ENCODE measurements at regions not wholly inside any gene's neighbourhood (a gene's known extent, or its start where the extent isn't known, plus 50 kb on each side); places are given as distances from the start of the nearest gene placed in this dataset.
"Not testable (repeated sequence)": the region's sequence is repeated elsewhere in the genome, so short reads cannot be mapped to it uniquely, and the experiment has no call there.

DNA sequence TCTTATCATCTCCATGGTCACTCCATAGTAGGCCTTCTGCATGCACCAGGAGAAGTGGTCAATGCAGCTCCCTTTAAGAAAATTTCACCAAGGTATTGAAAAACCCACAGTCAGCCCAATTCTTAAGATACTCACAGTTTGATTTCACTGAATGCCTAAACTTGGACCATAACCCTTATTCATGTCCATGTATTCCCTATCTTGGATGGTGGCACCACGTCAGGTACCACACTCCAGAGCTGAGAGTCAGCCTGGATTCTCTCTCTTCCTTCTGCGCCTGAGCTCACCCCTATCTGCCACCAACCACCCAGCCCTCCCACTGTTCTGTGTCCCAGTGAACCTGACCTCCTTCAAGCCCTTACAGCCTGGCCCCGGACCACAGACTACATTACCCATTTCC, 183.2 kb upstream of the NR2F2 start:
- Histone ChIP-seq H3K9me3 (ENCODE audit: low read length) (no peaks in the 10 kb centered on the region), H3K9ac (ENCODE audit: low read length) (no peak overlapping the region), H3K27ac (ENCODE audit: low read depth, low read length) (no peak overlapping the region), H3K4me3 (ENCODE audit: low read depth in 1 of 2, low read length in 2 of 2) (no peak overlapping the region), H3K27me3 (ENCODE audit: control insufficient read depth in 1 of 2, insufficient read depth in 2 of 2, low read length in 2 of 2) (no peaks in the 10 kb centered on the region), H3K36me3 (ENCODE audit: insufficient read depth, low read length) (no peaks in the 10 kb centered on the region), H3K4me1 (ENCODE audit: insufficient read depth, low read length) (no peaks in the 10 kb centered on the region)

DNA sequence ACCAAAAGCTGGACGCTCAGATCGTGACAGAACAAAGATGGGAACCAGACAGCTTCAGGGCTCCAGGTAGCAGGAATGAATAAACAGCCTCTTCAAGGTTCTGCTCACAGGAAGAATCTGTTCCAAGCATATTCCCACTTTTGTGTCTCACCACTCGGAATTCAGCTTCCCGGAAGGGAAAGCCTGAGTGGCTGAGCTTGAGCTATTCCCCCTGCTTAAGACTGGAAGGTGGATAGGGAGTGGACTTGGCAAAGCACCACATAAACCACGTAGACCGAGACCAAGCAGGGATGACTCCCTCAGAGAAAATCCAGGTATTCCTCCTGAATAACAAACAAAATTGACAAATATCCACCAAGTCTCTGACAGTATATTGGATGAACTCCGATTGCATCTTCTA, 180.2 kb upstream of the NR2F2 start:
- Histone ChIP-seq H3K4me1 (ENCODE audit: insufficient read depth, low read length) (no peaks in the 10 kb centered on the region), H3K27ac (ENCODE audit: low read depth, low read length) (no peak overlapping the region), H3K9me3 (ENCODE audit: low read length) (no peaks in the 10 kb centered on the region), H3K4me3 (ENCODE audit: low read depth in 1 of 2, low read length in 2 of 2) (no peak overlapping the region), H3K27me3 (ENCODE audit: control insufficient read depth in 1 of 2, insufficient read depth in 2 of 2, low read length in 2 of 2) (no peaks in the 10 kb centered on the region), H3K9ac (ENCODE audit: low read length) (no peak overlapping the region), H3K36me3 (ENCODE audit: insufficient read depth, low read length) (no peaks in the 10 kb centered on the region)

DNA sequence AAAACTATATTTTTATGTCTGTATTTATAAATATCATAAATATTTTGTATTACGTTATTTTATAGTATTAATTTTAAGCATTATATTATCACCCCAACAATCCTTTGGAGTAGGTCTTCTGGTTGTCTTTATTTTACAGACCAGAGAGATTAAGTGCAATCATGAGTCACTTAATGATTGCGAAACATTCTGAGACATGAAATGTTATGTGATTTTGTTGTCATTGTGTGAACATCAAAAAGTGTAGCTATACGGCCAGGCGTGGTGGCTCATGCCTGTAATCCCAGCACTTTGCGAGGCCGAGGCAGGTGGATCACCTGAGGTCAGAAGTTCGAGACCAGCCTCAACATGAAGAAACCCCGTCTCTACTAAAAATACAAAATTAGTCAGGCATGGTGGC, 178.8 kb upstream of the NR2F2 start:
- H3K4me1 ChIP-seq (ENCODE audit: insufficient read depth, low read length); H3K4me3 ChIP-seq (ENCODE audit: low read depth in 1 of 2, low read length in 2 of 2); H3K36me3 ChIP-seq (ENCODE audit: insufficient read depth, low read length); H3K27me3 ChIP-seq (ENCODE audit: control insufficient read depth in 1 of 2, insufficient read depth in 2 of 2, low read length in 2 of 2); H3K9me3 ChIP-seq (ENCODE audit: low read length); H3K27ac ChIP-seq (ENCODE audit: low read depth, low read length); H3K9ac ChIP-seq (ENCODE audit: low read length): not testable (repeated sequence)

DNA sequence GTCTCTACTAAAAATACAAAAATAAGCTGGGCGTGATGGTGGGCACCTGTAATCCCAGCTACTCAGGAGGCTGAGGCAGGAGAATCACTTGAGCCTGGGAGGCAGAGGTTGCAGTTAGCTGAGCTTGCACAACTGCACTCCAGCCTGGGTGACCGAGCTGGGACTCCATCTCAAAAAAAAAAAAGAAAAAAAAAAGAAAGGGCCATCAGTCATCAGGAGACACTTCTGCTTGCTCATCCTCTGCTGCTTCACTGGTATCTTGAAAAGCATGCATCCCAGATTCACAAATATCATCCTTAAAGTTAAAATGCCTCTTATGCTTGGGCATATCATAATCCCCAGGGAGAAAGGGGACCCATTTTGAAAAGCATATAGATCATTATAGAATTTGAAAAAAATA, 176.6 kb upstream of the NR2F2 start:
- H3K9ac ChIP-seq (ENCODE audit: low read length) = no peak overlapping the region
- H3K27me3 ChIP-seq (ENCODE audit: control insufficient read depth in 1 of 2, insufficient read depth in 2 of 2, low read length in 2 of 2) = no peaks in the 10 kb centered on the region
- no peaks in the 10 kb centered on the region for H3K9me3 ChIP-seq (ENCODE audit: low read length)
- H3K36me3 ChIP-seq (ENCODE audit: insufficient read depth, low read length) = no peaks in the 10 kb centered on the region
- no peak overlapping the region for H3K27ac ChIP-seq (ENCODE audit: low read depth, low read length)
- H3K4me1 ChIP-seq (ENCODE audit: insufficient read depth, low read length) = no peaks in the 10 kb centered on the region
- H3K4me3 ChIP-seq (ENCODE audit: low read depth in 1 of 2, low read length in 2 of 2) = no peak overlapping the region

DNA sequence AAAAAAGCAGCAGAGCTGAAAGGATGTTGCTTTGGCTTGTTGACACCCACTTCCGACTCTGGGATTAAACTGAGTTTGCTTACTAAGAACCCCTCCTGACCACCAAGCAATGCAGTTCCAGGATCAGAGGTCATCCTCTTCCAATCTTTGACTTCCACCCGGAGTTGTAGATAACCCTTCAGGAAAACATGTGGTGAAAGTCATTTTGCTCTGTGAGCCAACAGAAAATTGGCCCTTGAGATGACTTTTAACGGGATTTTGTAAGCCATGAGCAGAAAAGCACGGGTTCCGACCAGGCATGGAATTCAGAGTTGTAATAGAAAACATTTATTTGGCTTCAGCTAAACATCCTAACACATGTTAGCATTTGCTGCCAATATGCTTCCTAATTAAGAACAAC, 171.6 kb upstream of the NR2F2 start:
- Histone ChIP-seq H3K4me1 (ENCODE audit: insufficient read depth, low read length) (no peaks in the 10 kb centered on the region), H3K4me3 (ENCODE audit: low read depth in 1 of 2, low read length in 2 of 2) (no peak overlapping the region), H3K9ac (ENCODE audit: low read length) (no peak overlapping the region), H3K36me3 (ENCODE audit: insufficient read depth, low read length) (no peaks in the 10 kb centered on the region), H3K27ac (ENCODE audit: low read depth, low read length) (no peak overlapping the region), H3K9me3 (ENCODE audit: low read length) (no peaks in the 10 kb centered on the region), H3K27me3 (ENCODE audit: control insufficient read depth in 1 of 2, insufficient read depth in 2 of 2, low read length in 2 of 2) (no peaks in the 10 kb centered on the region)

DNA sequence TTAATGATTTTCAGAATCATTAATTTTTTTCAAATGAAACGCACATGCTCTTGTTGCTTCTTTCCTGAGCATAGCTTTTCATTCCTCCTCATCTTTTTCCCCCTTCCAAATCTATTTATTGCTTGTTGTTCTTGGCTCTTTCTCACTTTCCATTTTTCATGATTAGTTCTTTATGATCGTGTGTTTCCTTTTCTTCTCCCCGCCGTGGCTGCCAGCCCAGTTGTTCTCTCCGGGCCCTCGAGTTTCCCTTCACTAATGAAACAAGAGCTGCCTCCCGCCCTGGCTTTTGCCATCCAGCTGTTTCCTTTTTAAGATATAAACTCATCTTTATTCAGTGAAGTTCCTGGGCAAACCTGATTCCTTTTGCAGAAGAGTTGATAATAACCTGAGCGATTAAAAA, 170.2 kb upstream of the NR2F2 start:
- Histone ChIP-seq H3K9ac (ENCODE audit: low read length) (no peak overlapping the region), H3K27ac (ENCODE audit: low read depth, low read length) (no peak overlapping the region), H3K4me3 (ENCODE audit: low read depth in 1 of 2, low read length in 2 of 2) (no peak overlapping the region)

DNA sequence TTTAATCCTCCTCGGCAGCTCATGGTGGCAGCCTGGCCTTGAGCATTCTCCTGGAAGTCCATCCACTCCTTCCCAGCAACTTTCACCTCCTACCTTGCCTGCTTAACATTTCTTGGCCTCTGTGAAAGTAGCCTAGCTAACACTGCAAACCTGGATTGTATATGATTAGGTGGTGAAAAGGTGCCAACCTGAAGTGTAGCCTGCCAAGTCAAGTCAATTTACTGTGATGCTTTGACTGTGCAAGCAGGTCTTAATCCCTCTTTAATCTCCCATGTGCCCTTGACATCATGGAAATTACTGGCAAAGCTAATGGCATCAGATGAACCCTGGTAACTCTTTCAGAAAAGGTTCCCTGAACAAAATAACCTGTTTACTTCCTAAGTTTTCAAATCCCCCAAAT, 169.7 kb upstream of the NR2F2 start:
- no peak overlapping the region for H3K4me3 ChIP-seq (ENCODE audit: low read depth in 1 of 2, low read length in 2 of 2)
- H3K27me3 ChIP-seq (ENCODE audit: control insufficient read depth in 1 of 2, insufficient read depth in 2 of 2, low read length in 2 of 2) = no peaks in the 10 kb centered on the region
- H3K27ac ChIP-seq (ENCODE audit: low read depth, low read length) = no peak overlapping the region
- H3K9me3 ChIP-seq (ENCODE audit: low read length) = no peaks in the 10 kb centered on the region
- peaks cover 3% of the 10 kb centered on the region for H3K4me1 ChIP-seq (ENCODE audit: insufficient read depth, low read length)
- no peaks in the 10 kb centered on the region for H3K36me3 ChIP-seq (ENCODE audit: insufficient read depth, low read length)
- no peak overlapping the region for H3K9ac ChIP-seq (ENCODE audit: low read length)

More for the DNA sequence above, 170.2 kb upstream of the NR2F2 start:
- Histone ChIP-seq H3K4me1 (ENCODE audit: insufficient read depth, low read length) (no peaks in the 10 kb centered on the region), H3K9me3 (ENCODE audit: low read length) (no peaks in the 10 kb centered on the region), H3K36me3 (ENCODE audit: insufficient read depth, low read length) (no peaks in the 10 kb centered on the region), H3K27me3 (ENCODE audit: control insufficient read depth in 1 of 2, insufficient read depth in 2 of 2, low read length in 2 of 2) (no peaks in the 10 kb centered on the region)

DNA sequence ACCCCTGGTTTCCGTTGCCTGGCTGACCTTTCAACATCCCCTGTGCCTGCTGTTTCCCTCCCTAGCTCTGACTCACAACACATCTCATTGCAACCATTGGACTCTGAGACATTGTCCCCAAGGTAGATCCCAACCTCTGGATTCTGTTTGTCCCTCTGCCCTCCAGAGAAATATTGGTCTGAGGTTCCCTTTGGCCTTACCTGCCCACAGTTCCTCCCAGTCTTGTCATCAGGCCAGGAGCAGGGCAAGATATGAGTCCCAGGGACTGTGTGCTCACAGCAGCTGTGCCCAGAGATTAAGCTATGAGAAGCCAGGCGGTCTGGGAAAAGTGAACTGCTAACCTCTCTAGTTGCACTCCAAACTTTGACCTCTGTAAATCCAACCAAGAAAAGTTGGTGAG, 168.2 kb upstream of the NR2F2 start:
- no peak overlapping the region for H3K9ac ChIP-seq (ENCODE audit: low read length)
- no peaks in the 10 kb centered on the region for H3K27me3 ChIP-seq (ENCODE audit: control insufficient read depth in 1 of 2, insufficient read depth in 2 of 2, low read length in 2 of 2)
- peaks cover 9% of the 10 kb centered on the region for H3K4me1 ChIP-seq (ENCODE audit: insufficient read depth, low read length)
- no peaks in the 10 kb centered on the region for H3K9me3 ChIP-seq (ENCODE audit: low read length)
- no peak overlapping the region for H3K4me3 ChIP-seq (ENCODE audit: low read depth in 1 of 2, low read length in 2 of 2)
- H3K27ac ChIP-seq (ENCODE audit: low read depth, low read length) = no peak overlapping the region
- H3K36me3 ChIP-seq (ENCODE audit: insufficient read depth, low read length) = no peaks in the 10 kb centered on the region

DNA sequence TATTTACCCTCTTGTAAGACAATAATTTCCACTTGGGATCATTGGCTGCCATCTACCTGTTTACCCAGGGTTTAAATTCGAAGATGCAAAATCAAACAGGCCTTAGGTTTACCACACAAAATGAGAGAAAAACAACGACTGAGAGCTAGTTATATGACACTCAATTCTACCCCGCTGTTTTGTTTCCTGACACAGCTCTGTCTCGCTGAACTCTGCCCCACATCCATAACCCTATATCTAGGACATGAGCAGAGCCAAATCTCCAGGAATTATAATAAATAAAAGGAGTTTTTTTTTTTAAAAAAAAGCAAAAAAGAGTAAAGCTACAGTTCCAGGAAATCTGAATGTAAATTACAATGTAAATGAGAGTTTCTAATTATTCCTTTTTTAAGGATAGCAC, 165.4 kb upstream of the NR2F2 start:
- no peaks in the 10 kb centered on the region for H3K27me3 ChIP-seq (ENCODE audit: control insufficient read depth in 1 of 2, insufficient read depth in 2 of 2, low read length in 2 of 2)
- no peak overlapping the region for H3K4me3 ChIP-seq (ENCODE audit: low read depth in 1 of 2, low read length in 2 of 2)
- no peaks in the 10 kb centered on the region for H3K9me3 ChIP-seq (ENCODE audit: low read length)
- peaks cover 13% of the 10 kb centered on the region for H3K4me1 ChIP-seq (ENCODE audit: insufficient read depth, low read length)
- no peaks in the 10 kb centered on the region for H3K36me3 ChIP-seq (ENCODE audit: insufficient read depth, low read length)
- H3K9ac ChIP-seq (ENCODE audit: low read length) = no peak overlapping the region
- no peak overlapping the region for H3K27ac ChIP-seq (ENCODE audit: low read depth, low read length)

DNA sequence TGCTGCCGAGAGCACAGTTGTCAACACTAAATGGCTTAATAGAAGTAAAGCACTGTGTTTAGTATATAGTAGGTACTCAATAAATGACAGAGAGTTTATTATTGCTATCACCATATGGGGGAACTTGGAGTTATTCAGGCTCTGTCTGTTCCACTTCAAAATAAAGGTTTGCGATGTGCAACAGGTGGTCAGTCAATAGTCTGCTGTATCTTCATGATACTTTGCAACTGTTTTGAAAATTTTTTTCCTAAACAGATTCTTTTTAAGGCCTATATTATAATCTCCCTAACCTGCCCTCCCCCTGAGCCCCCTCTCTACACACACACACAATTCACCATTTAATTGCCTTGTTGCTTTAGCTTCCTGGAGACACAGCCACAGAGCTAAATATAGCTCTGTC, 164.7 kb upstream of the NR2F2 start:
- no peaks in the 10 kb centered on the region for H3K27me3 ChIP-seq (ENCODE audit: control insufficient read depth in 1 of 2, insufficient read depth in 2 of 2, low read length in 2 of 2)
- no peaks in the 10 kb centered on the region for H3K36me3 ChIP-seq (ENCODE audit: insufficient read depth, low read length)
- peaks cover 13% of the 10 kb centered on the region for H3K4me1 ChIP-seq (ENCODE audit: insufficient read depth, low read length)
- no peak overlapping the region for H3K4me3 ChIP-seq (ENCODE audit: low read depth in 1 of 2, low read length in 2 of 2)
- no peaks in the 10 kb centered on the region for H3K9me3 ChIP-seq (ENCODE audit: low read length)
- no peak overlapping the region for H3K27ac ChIP-seq (ENCODE audit: low read depth, low read length)
- H3K9ac ChIP-seq (ENCODE audit: low read length) = no peak overlapping the region

DNA sequence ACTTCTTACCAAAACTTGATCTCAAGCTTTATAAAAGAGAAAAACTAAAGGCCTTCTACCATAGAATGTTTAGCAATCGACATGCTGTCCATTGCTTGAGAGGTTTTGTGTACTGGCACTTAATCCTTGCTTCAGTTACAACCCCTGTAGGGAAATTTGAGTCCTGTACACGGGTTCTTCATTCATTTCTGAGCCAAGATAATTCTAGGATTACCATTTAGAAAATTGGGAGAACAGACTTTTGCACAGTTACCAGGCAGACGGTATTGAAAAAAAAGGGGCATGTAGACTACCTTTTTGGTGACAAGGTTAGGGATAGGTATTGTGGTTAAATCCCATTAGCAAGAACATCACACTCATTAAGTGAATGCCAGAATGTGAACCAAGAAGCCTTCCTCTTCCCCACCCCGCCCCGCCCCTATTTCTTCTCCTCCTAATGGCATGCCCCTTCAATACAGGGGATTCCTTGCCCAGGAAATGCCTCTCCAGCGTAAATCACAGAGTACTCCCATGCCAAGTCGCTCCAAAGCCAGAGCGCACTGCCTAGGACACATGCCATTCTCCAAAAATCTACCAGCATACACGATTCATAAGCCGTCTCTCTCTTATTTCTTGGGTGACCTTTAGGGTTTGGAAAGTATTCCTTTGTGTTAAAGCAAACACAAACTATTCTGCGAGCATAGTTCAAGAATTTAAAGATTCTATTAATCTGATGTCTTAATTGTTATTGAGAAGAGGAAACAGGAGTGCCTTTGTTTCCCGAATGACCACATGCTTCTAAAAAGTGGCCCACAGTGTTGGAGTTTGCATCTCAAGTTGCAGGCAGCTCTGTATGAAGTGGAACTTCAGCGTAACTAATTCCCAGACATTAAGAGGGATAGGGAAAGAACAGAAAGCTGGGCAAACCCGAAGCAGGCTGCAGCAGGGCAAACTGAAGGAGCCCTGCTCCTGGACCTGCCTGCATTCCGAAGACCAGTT, 164.0 kb upstream of the NR2F2 start:
- H3K27me3 ChIP-seq (ENCODE audit: control insufficient read depth in 1 of 2, insufficient read depth in 2 of 2, low read length in 2 of 2) = no peaks in the 10 kb centered on the region
- peaks cover 13% of the 10 kb centered on the region for H3K4me1 ChIP-seq (ENCODE audit: insufficient read depth, low read length)
- H3K9ac ChIP-seq (ENCODE audit: low read length) = no peak overlapping the region
- no peak overlapping the region for H3K27ac ChIP-seq (ENCODE audit: low read depth, low read length)
- no peaks in the 10 kb centered on the region for H3K36me3 ChIP-seq (ENCODE audit: insufficient read depth, low read length)
- no peak overlapping the region for H3K4me3 ChIP-seq (ENCODE audit: low read depth in 1 of 2, low read length in 2 of 2)
- no peaks in the 10 kb centered on the region for H3K9me3 ChIP-seq (ENCODE audit: low read length)

DNA sequence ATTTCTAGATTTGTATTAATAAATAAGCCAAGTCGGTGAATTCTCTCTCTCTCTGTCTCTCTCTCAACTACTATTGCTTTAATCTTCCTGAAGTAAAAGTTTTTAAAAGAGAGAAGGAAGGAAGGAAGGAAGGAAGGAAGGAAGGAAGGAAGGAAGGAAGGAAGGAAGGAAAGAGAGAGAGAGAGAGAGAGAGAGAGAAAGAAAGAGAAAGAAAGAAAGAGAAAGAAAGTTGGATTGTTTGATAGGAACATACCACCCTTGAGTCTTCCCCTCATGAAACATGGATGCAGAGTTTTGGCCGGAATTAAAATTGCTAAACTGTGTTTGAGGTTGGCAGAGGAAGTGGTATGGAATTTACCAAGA, 159.9 kb upstream of the NR2F2 start:
- not testable (repeated sequence) for H3K27me3 ChIP-seq (ENCODE audit: control insufficient read depth in 1 of 2, insufficient read depth in 2 of 2, low read length in 2 of 2); H3K4me3 ChIP-seq (ENCODE audit: low read depth in 1 of 2, low read length in 2 of 2); H3K9ac ChIP-seq (ENCODE audit: low read length); H3K36me3 ChIP-seq (ENCODE audit: insufficient read depth, low read length); H3K27ac ChIP-seq (ENCODE audit: low read depth, low read length); H3K9me3 ChIP-seq (ENCODE audit: low read length)
- peaks cover 12% of the 10 kb centered on the region for H3K4me1 ChIP-seq (ENCODE audit: insufficient read depth, low read length)

Data from muscle layer of colon (tissue), 2 donors.